PC-3 (cell line): ENCODE measurements at regions not wholly inside any gene's neighbourhood (a gene's known extent, or its start where the extent isn't known, plus 50 kb on each side); places are given as distances from the start of the nearest gene placed in this dataset.

Experiments
- ATAC-seq: fragments of 200-7000 bp; cut with Tn5 transposase; 2 replicates; pipeline ENCODE4 v1.9.1; 2020; ENCODE audit warnings: mild to moderate bottlenecking, moderate library complexity
- BruUV-seq: library from RNA; stranded (reverse); fragments of 400-500 nt; replicated peaks from 2 replicates; lab custom pipeline; 2021; lab: Mats Ljungman, UMichigan
- CTCF ChIA-PET: fragments of 300-600 bp; sonication (Branson Sonifier 250); formaldehyde crosslinking; loops from one replicate; lab custom pipeline; 2022; ENCODE audit warnings: antibody characterized with exemption; lab: Charles Lee
- POLR2A ChIA-PET: fragments of 300-600 bp; sonication (Branson Sonifier 250); formaldehyde crosslinking; loops from one replicate; lab custom pipeline; 2022; ENCODE audit warnings: antibody characterized with exemption; ENCODE audit not compliant: unreplicated experiment; lab: Charles Lee
- DNase-seq: peaks from one replicate; pipeline ENCODE4 v3.0.0-alpha.2; 2015
- H2AFZ ChIP-seq: fragments of 300-600 bp; sonication (generic); 2 replicates; pipeline ENCODE4 v1.6.0; 2016; ENCODE audit warnings: antibody characterized with exemption, low read length
- H3F3A ChIP-seq: fragments of 300-600 bp; sonication (generic); one replicate; pipeline ENCODE4 v1.6.0; 2017; ENCODE audit warnings: antibody characterized with exemption, low read length, control low read depth, mild to moderate bottlenecking; ENCODE audit not compliant: unreplicated experiment
- H3K27ac ChIP-seq: fragments of 300-600 bp; sonication (generic); 2 replicates; pipeline ENCODE4 v1.5.1; 2016; ENCODE audit warnings: mild to moderate bottlenecking, low read length
- H3K27me3 ChIP-seq: fragments of 300-600 bp; sonication (generic); 2 replicates; pipeline ENCODE4 v1.6.1; 2016; ENCODE audit warnings: low read length, mixed read lengths
- H3K36me3 ChIP-seq: fragments of 300-600 bp; sonication (generic); 2 replicates; pipeline ENCODE4 v1.6.1; 2016; ENCODE audit warnings: low read depth, mixed run types, low read length, mixed read lengths
- H3K4me1 ChIP-seq: fragments of 300-600 bp; sonication (generic); 2 replicates; pipeline ENCODE4 v1.5.1; 2016; ENCODE audit warnings: low read length; ENCODE audit not compliant: insufficient read depth
- H3K4me2 ChIP-seq: fragments of 300-600 bp; sonication (generic); 2 replicates; pipeline ENCODE4 v1.6.0; 2016; ENCODE audit warnings: low read length
- H3K4me3 ChIP-seq: fragments of 300-600 bp; sonication (generic); 2 replicates; pipeline ENCODE4 v1.5.1; 2016; ENCODE audit warnings: mild to moderate bottlenecking, low read length, mixed read lengths
- H3K79me2 ChIP-seq: fragments of 300-600 bp; sonication (generic); 2 replicates; pipeline ENCODE4 v1.6.1; 2017; ENCODE audit warnings: low read length, mixed read lengths
- H3K9ac ChIP-seq: fragments of 300-600 bp; sonication (generic); 2 replicates; pipeline ENCODE4 v1.6.0; 2016; ENCODE audit warnings: mild to moderate bottlenecking, low read length
- H3K9me2 ChIP-seq: fragments of 300-600 bp; sonication (generic); replicated peaks from 2 replicates; pipeline ENCODE4 v1.6.1; 2016; ENCODE audit warnings: mixed run types, low read length, mixed read lengths
- H3K9me3 ChIP-seq: fragments of 300-600 bp; sonication (generic); 2 replicates; pipeline ENCODE4 v1.6.1; 2016; ENCODE audit warnings: low read length, mixed read lengths
- H4K20me1 ChIP-seq: fragments of 300-600 bp; sonication (generic); 2 replicates; pipeline ENCODE4 v1.6.1; 2016; ENCODE audit warnings: low read length, mixed read lengths
- EZH2 ChIP-seq: fragments of 300-600 bp; sonication (generic); IDR thresholded peaks from one replicate; pipeline ENCODE4 v1.6.1; 2017; ENCODE audit warnings: antibody characterized with exemption, mild to moderate bottlenecking, low read length; ENCODE audit not compliant: unreplicated experiment
- EZH2phosphoT487 ChIP-seq: fragments of 300-600 bp; sonication (generic); IDR thresholded peaks from 2 replicates; pipeline ENCODE4 v1.6.1; 2018; ENCODE audit warnings: mild to moderate bottlenecking, antibody characterized with exemption, low read length, borderline replicate concordance
- intact Hi-C: fragments of 100-400 bp; cut with micrococcal nuclease; formaldehyde crosslinking; loops from 2 replicates; pipeline ENCODE4 v1.9.0; 2023
- TF ChIP-seq, protein P1 (sequence below): fragments of 300-600 bp; sonication (generic); conservative IDR thresholded peaks from 2 replicates; pipeline ENCODE4 v1.5.1; 2017; ENCODE audit warnings: antibody characterized with exemption, low read depth, mild to moderate bottlenecking, low read length

DNA sequence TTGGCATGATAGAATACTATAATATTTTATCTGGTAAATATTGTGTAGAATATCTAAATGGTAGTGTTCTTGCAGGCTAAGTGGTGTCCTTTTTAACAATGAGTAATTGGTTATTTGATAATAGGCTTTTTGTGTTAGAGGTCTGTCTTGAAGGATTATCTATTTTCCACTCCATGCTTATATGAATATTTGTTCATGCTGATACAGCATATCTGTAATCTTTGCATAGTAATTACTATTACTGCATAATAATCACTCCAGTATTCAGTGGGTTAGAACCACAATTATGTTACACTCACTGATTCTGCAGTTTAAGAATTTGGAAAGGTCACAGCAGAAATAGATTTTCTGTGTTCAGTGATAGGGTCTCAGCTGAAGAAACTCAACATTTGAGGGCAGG is 1229.9 kb downstream of the MAT2B start:
- Histone ChIP-seq H3K9me2 (no peaks in the 10 kb centered on the region), H3K36me3 (no peaks in the 10 kb centered on the region), H3K4me1 (no peaks in the 10 kb centered on the region), H3K9ac (no peak overlapping the region), H3K79me2 (no peaks in the 10 kb centered on the region), H3K4me2 (no peak overlapping the region), H3K27me3 (no peaks in the 10 kb centered on the region), H2AFZ (no peak overlapping the region), H3K9me3 (no peaks in the 10 kb centered on the region), H3K4me3 (no peak overlapping the region), H3F3A (no peaks in the 10 kb centered on the region), H4K20me1 (no peaks in the 10 kb centered on the region), H3K27ac (no peak overlapping the region)
- intact Hi-C loops: no loop called here
- ATAC-seq: no peak
- ChIA-PET POLR2A (no interaction called here), CTCF (no interaction called here)
- DNase-seq: no peak
- TF ChIP-seq, protein P1, sequence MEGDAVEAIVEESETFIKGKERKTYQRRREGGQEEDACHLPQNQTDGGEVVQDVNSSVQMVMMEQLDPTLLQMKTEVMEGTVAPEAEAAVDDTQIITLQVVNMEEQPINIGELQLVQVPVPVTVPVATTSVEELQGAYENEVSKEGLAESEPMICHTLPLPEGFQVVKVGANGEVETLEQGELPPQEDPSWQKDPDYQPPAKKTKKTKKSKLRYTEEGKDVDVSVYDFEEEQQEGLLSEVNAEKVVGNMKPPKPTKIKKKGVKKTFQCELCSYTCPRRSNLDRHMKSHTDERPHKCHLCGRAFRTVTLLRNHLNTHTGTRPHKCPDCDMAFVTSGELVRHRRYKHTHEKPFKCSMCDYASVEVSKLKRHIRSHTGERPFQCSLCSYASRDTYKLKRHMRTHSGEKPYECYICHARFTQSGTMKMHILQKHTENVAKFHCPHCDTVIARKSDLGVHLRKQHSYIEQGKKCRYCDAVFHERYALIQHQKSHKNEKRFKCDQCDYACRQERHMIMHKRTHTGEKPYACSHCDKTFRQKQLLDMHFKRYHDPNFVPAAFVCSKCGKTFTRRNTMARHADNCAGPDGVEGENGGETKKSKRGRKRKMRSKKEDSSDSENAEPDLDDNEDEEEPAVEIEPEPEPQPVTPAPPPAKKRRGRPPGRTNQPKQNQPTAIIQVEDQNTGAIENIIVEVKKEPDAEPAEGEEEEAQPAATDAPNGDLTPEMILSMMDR: no peak
- TF ChIP-seq EZH2phosphoT487 (no peak), EZH2 (no peak)
- BruUV-seq: no TSS peak

DNA sequence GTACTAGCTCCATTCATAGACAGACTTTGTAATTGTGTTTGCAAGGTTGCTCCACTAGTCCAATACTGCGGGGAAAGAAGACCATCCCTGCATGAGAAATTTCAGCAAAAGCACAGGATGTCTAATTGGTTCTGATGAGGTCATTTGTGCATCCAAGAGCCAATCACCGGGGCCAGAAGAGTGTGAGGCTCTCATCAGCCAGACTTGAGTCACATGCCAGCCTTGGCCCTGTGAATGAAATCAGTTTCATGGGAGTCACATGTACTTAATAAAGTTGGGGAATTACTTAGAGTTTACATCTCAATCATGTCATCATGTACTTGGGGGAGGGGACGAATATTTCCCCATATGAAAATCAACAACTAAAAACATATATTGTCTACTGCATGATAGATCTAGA is 1236.0 kb downstream of the MAT2B start:
- no peaks in the 10 kb centered on the region for H3K4me1 ChIP-seq
- intact Hi-C loops: no loop called here
- no peaks in the 10 kb centered on the region for H3K9me2 ChIP-seq
- POLR2A ChIA-PET: no interaction called here
- CTCF ChIA-PET: no interaction called here
- H3K9me3 ChIP-seq: no peaks in the 10 kb centered on the region
- H3K27me3 ChIP-seq: no peaks in the 10 kb centered on the region
- ATAC-seq (no peak), DNase-seq (no peak)
- BruUV-seq: no TSS peak
- H3K4me2 ChIP-seq: no peak overlapping the region
- H3K4me3 ChIP-seq: no peak overlapping the region
- H3K9ac ChIP-seq: no peak overlapping the region
- no peak overlapping the region for H3K27ac ChIP-seq
- no peaks in the 10 kb centered on the region for H4K20me1 ChIP-seq
- H3F3A ChIP-seq: no peaks in the 10 kb centered on the region
- no peaks in the 10 kb centered on the region for H3K36me3 ChIP-seq
- no peak overlapping the region for H2AFZ ChIP-seq
- TF ChIP-seq EZH2: no peak
- H3K79me2 ChIP-seq: no peaks in the 10 kb centered on the region

DNA sequence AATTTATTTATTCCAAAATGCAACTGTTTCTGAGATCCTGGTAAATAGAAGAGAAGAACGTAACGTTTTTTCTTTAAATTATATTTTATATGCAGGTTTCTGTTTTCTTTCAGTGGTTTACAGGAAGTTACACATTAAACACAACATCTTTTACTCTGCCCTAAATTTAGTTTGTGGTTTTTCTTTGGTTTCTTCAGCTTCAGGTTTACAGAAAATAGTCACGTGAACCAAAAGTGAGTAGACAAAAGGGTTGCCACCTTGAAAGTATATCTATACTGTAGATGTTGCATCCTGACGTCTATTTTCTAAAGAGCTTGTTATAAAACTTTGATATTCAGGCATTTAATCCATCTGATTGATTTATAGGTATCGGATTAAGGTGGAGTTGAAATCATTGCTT is 1236.6 kb downstream of the MAT2B start:
- H4K20me1 ChIP-seq: no peaks in the 10 kb centered on the region
- H3K4me1 ChIP-seq: no peaks in the 10 kb centered on the region
- H3K27ac ChIP-seq: no peak overlapping the region
- TF ChIP-seq, protein P1: no peak
- TF ChIP-seq EZH2phosphoT487 (no peak), EZH2 (no peak)
- no TSS peak for BruUV-seq
- H3K4me3 ChIP-seq: no peak overlapping the region
- intact Hi-C loops: no loop called here
- ChIA-PET CTCF (no interaction called here), POLR2A (no interaction called here)
- no peaks in the 10 kb centered on the region for H3K79me2 ChIP-seq
- H3K27me3 ChIP-seq: no peaks in the 10 kb centered on the region
- DNase-seq (no peak), ATAC-seq (no peak)
- H3K9ac ChIP-seq: no peak overlapping the region
- no peak overlapping the region for H3K4me2 ChIP-seq
- H3K36me3 ChIP-seq: no peaks in the 10 kb centered on the region
- H3F3A ChIP-seq: no peaks in the 10 kb centered on the region
- H3K9me3 ChIP-seq: no peaks in the 10 kb centered on the region
- no peaks in the 10 kb centered on the region for H3K9me2 ChIP-seq
- H2AFZ ChIP-seq: no peak overlapping the region
